Panc1 (cell line): ENCODE measurements at regions not wholly inside any gene's neighbourhood (a gene's known extent, or its start where the extent isn't known, plus 50 kb on each side); places are given as distances from the start of the nearest gene placed in this dataset.

Experiments
- ATAC-seq: fragments of 200-7000 bp; cut with Tn5 transposase; 2 replicates; pipeline ENCODE4 v1.9.1; 2020; ENCODE audit warnings: mild to moderate bottlenecking, moderate library complexity
- BruUV-seq: library from RNA; stranded (reverse); fragments of 400-500 nt; replicated peaks from 2 replicates; lab custom pipeline; 2021; lab: Mats Ljungman, UMichigan
- CTCF ChIA-PET: fragments of 300-600 bp; sonication (Branson Sonifier 250); formaldehyde crosslinking; loops from one replicate; lab custom pipeline; 2022; ENCODE audit warnings: antibody characterized with exemption; lab: Charles Lee
- POLR2A ChIA-PET: fragments of 300-600 bp; sonication (Branson Sonifier 250); formaldehyde crosslinking; loops from one replicate; lab custom pipeline; 2022; ENCODE audit warnings: antibody characterized with exemption; lab: Charles Lee
- DNase-seq: peaks from one replicate; pipeline ENCODE4 v3.0.0-alpha.2; 2010; ENCODE audit warnings: low read depth, low spot score
- H3K27ac ChIP-seq: 2 replicates; pipeline ENCODE4 v1.5.1; 2011; ENCODE audit warnings: mild to moderate bottlenecking, low read length, inconsistent platforms
- H3K27me3 ChIP-seq: fragments of 200-500 bp; sonication (Bioruptor generic); 2 replicates; pipeline ENCODE4 v1.6.0; 2014; ENCODE audit warnings: low read length, inconsistent platforms; ENCODE audit not compliant: control insufficient read depth, insufficient read depth
- H3K36me3 ChIP-seq: fragments of 200-500 bp; sonication (Bioruptor generic); 2 replicates; pipeline ENCODE4 v1.5.1; 2014; ENCODE audit warnings: inconsistent platforms, mild to moderate bottlenecking, low read length, moderate library complexity; ENCODE audit not compliant: control insufficient read depth, insufficient read depth
- H3K4me1 ChIP-seq: 2 replicates; pipeline ENCODE4 v1.5.1; 2011; ENCODE audit warnings: inconsistent platforms, mild to moderate bottlenecking, low read length, moderate library complexity; ENCODE audit not compliant: control insufficient read depth, insufficient read depth
- H3K4me3 ChIP-seq, 2 experiments: 2 replicates each; pipeline ENCODE4 v1.5.1; 2011 to 2012; ENCODE audit warnings: low read depth in 2 of 2, low read length in 2 of 2, mild to moderate bottlenecking in 2 of 2, inconsistent platforms in 1 of 2, moderate library complexity in 1 of 2
- H3K9me3 ChIP-seq: fragments of 200-500 bp; sonication (Bioruptor generic); 2 replicates; pipeline ENCODE4 v1.5.1; 2014; ENCODE audit warnings: low read depth, mild to moderate bottlenecking, inconsistent platforms, low read length, moderate library complexity; ENCODE audit not compliant: control insufficient read depth, insufficient read depth
- POLR2AphosphoS5 ChIP-seq: IDR thresholded peaks from 2 replicates; pipeline ENCODE4 v1.6.1; 2012; ENCODE audit warnings: mild to moderate bottlenecking, low read depth, low read length, moderate library complexity
- SIN3A ChIP-seq: IDR thresholded peaks from 2 replicates; pipeline ENCODE4 v1.6.1; 2012; ENCODE audit warnings: low read depth, mild to moderate bottlenecking, low read length, moderate library complexity, borderline replicate concordance; ENCODE audit not compliant: insufficient read depth
- TCF7L2 ChIP-seq: IDR thresholded peaks from 2 replicates; pipeline ENCODE4 v1.6.1; 2011; ENCODE audit warnings: mild to moderate bottlenecking, low read depth, low read length, inconsistent platforms
- in situ Hi-C: cut with HindIII; loops from 2 replicates; pipeline ENCODE4 v1.10.0; 2016; ENCODE audit warnings: low sequenced_read_pairs, low pct_unique_long_range_greater_than_20kb
- intact Hi-C: fragments of 100-400 bp; cut with micrococcal nuclease; formaldehyde crosslinking; loops from one replicate; pipeline ENCODE4 v1.10.0; 2022; ENCODE audit not compliant: unreplicated experiment
- TF ChIP-seq, protein P1 (sequence below), 2 experiments: IDR thresholded peaks; 2 replicates each; pipeline ENCODE4 v1.6.1; 2011 to 2012; ENCODE audit warnings: low read depth in 2 of 2, control low read depth in 1 of 2, low read length in 1 of 2, mild to moderate bottlenecking in 1 of 2, moderate library complexity in 1 of 2; ENCODE audit not compliant: insufficient read depth in 1 of 2
- TF ChIP-seq, protein P2 (sequence below): fragments of 450-650 bp; IDR thresholded peaks from 2 replicates; pipeline ENCODE4 v1.5.1; 2017; ENCODE audit warnings: mild to moderate bottlenecking

DNA sequence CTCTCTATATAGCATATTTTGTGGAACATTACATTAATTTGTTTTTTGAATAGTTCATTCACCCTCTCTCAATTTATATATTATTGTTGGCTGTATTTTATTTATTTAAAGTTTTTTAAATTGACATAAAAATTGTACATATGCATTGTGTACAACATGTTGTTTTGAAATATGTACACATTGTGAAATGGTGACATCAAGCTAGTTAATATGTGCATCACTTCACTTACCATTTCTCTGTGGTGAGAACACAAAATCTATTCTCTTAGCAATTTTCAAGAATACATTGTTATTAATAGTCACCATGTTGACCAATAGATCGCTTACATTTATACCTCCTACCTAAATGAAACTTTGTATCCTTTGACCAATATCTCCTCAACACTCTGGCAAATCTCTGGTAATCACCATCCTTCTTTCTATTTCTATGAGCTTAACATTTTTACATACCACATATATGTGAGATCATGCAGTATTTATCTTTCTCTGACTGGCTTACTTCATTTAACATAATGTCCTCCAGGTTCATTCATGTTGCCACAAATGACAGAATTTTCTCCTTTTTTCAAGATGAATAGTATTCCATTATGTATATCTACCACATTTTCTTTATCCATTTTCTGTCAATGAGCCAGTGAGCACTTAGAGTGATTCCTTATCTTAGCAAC lies 180.9 kb upstream of the DEPDC1 start:
- CTCF ChIA-PET: no interaction called here
- in situ Hi-C loops: no loop called here
- Histone ChIP-seq H3K27me3 (no peaks in the 10 kb centered on the region), H3K27ac (no peak overlapping the region), H3K4me3 (no peak overlapping the region), H3K9me3 (no peaks in the 10 kb centered on the region), H3K36me3 (no peaks in the 10 kb centered on the region), H3K4me1 (no peaks in the 10 kb centered on the region)
- intact Hi-C loops: no loop called here
- POLR2A ChIA-PET: no interaction called here
- no peak for ATAC-seq
- no peak for DNase-seq
- no TSS peak for BruUV-seq
- TF ChIP-seq, protein P1, sequence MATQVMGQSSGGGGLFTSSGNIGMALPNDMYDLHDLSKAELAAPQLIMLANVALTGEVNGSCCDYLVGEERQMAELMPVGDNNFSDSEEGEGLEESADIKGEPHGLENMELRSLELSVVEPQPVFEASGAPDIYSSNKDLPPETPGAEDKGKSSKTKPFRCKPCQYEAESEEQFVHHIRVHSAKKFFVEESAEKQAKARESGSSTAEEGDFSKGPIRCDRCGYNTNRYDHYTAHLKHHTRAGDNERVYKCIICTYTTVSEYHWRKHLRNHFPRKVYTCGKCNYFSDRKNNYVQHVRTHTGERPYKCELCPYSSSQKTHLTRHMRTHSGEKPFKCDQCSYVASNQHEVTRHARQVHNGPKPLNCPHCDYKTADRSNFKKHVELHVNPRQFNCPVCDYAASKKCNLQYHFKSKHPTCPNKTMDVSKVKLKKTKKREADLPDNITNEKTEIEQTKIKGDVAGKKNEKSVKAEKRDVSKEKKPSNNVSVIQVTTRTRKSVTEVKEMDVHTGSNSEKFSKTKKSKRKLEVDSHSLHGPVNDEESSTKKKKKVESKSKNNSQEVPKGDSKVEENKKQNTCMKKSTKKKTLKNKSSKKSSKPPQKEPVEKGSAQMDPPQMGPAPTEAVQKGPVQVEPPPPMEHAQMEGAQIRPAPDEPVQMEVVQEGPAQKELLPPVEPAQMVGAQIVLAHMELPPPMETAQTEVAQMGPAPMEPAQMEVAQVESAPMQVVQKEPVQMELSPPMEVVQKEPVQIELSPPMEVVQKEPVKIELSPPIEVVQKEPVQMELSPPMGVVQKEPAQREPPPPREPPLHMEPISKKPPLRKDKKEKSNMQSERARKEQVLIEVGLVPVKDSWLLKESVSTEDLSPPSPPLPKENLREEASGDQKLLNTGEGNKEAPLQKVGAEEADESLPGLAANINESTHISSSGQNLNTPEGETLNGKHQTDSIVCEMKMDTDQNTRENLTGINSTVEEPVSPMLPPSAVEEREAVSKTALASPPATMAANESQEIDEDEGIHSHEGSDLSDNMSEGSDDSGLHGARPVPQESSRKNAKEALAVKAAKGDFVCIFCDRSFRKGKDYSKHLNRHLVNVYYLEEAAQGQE (IDR thresholded peaks at IDR 0.05; ENCODE audit: insufficient read depth in 1 of 2, low read depth in 2 of 2, low read length in 1 of 2): no peak
- no peak for TF ChIP-seq TCF7L2
- TF ChIP-seq, protein P2, sequence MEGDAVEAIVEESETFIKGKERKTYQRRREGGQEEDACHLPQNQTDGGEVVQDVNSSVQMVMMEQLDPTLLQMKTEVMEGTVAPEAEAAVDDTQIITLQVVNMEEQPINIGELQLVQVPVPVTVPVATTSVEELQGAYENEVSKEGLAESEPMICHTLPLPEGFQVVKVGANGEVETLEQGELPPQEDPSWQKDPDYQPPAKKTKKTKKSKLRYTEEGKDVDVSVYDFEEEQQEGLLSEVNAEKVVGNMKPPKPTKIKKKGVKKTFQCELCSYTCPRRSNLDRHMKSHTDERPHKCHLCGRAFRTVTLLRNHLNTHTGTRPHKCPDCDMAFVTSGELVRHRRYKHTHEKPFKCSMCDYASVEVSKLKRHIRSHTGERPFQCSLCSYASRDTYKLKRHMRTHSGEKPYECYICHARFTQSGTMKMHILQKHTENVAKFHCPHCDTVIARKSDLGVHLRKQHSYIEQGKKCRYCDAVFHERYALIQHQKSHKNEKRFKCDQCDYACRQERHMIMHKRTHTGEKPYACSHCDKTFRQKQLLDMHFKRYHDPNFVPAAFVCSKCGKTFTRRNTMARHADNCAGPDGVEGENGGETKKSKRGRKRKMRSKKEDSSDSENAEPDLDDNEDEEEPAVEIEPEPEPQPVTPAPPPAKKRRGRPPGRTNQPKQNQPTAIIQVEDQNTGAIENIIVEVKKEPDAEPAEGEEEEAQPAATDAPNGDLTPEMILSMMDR: no peak
- TF ChIP-seq POLR2AphosphoS5: no peak
- no peak for TF ChIP-seq SIN3A

DNA sequence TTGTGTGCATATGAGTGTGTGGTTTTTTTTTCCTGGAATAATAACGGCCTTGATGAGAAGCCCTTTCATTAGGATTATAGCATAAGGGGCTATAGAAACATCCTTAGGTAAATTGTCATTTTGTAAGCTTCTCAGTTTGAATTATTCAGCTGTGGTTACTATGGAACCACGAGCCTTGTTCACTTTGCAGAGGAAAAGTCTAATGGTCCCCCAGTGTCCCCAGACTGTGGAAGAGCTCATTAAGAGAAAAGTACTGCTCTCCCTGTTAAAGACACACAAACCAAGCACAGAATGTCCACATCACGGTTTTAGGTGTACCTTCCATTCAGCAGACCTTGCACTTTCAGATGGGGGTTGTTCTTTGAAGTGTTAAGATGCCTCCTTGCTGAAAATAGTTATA lies 199.3 kb upstream of the DEPDC1 start:
- Histone ChIP-seq H3K4me3 (no peak overlapping the region), H3K4me1 (no peaks in the 10 kb centered on the region), H3K27me3 (no peaks in the 10 kb centered on the region), H3K36me3 (no peaks in the 10 kb centered on the region), H3K9me3 (no peaks in the 10 kb centered on the region), H3K27ac (no peak overlapping the region)
- POLR2A ChIA-PET: no interaction called here
- ATAC-seq (no peak), DNase-seq (no peak)
- in situ Hi-C loops: no loop called here
- CTCF ChIA-PET: no interaction called here
- BruUV-seq: no TSS peak
- TF ChIP-seq, protein P2: no peak
- TF ChIP-seq, protein P1 (IDR thresholded peaks at IDR 0.05; ENCODE audit: insufficient read depth in 1 of 2, low read depth in 2 of 2, low read length in 1 of 2): no peak
- TF ChIP-seq TCF7L2: no peak
- no peak for TF ChIP-seq POLR2AphosphoS5
- TF ChIP-seq SIN3A: no peak
- intact Hi-C loops: no loop called here
